HG03439 (cell line): ENCODE measurements at regions not wholly inside any gene's neighbourhood (a gene's known extent, or its start where the extent isn't known, plus 50 kb on each side); places are given as distances from the start of the nearest gene placed in this dataset.

Experiments
- ATAC-seq: cut with Tn5 transposase; IDR thresholded peaks from one replicate; pipeline ENCODE4 v1.9.1; 2021; ENCODE audit warnings: mild to moderate bottlenecking, moderate library complexity; ENCODE audit not compliant: unreplicated experiment

DNA sequence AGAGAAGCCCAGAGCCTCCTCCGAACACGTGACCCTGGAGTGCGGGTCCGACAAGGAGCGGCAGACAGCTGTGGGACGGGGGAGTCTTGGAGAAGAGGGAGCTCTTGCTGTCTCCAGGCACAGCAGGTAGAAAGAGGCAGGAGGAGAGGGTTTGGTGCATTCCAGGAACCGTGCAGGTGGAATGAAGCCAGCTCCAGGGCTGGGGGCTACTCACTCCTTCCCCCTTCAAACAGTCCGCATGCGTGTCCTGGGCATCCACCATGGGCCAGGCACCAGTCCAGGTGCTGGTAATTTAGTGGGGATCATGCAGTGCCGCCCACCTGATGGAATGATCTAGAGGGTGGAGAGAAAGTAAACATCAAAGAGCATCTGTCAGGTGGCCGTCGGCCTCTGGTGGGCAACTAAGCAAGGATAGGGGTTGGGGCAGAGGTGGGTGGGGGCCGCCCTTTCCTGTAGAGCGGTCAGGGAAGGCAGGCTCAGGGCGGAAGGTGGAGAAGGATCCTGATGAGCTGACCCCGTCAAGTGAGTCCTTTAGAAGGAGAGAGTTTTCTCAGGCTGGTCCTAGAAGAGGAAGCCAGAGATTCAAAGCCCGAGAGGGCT, 850.0 kb downstream of the TBC1D22A start:
- ATAC-seq = no peak

DNA sequence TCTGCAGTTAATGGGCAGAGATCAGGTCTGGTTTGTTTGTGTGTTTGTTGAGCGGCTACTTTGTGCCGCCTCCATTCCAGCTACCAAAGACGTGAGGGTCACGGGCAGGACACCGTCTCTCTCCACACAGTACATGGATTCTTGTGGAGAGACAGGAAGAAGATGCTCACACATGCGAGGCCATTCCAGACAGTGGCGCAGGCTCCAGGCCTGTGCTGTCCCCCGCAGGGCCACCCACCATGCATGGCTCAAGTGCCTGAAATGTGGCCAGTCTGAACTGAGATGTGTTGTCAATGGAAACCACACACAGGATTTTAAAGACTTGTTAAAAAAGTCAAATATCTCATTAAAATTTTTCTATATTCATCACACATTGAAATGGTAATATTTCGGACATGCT, 848.3 kb downstream of the TBC1D22A start:
- ATAC-seq = no peak

DNA sequence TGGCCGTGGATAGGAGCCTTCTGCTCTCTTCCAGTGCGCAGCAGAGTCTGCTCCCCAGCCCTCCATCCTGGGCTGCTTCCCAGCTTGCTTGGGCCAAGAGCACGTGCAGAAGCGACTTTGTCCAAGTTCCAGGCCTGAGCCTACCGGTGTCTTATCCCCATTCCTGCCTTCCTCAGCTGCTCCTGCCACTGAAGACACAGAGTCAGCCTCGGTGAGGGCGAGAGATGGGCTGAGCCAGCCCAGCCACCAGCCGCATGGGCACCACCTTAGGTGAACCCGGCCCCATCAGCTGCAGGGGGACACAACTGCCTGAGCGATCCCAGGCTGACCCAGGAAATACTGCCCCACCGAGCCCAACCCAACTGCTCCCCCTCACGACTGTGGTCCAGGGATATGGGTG, 847.8 kb downstream of the TBC1D22A start:
- ATAC-seq = no peak

DNA sequence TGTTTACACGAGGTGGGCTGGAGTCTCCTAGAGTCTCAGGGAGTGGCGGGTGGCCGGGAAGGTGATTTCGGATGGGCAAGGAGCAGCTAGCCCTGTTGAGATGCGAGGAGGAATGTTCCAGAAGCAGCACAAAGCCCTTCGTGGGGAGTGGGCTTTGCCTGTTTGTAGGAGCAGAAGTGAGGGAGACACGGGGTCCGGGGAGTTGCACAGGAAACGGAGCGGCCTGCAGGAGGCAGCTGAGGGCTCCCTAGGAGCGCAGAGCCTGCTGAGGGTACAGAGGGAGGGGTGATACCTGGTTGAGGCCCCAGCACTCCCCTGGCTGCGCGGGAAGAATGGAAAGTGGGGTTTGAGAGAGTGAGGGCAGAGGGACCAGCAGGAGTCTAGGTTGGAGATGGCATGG, 847.2 kb downstream of the TBC1D22A start:
- ATAC-seq = no peak

GRCh38 chr22:47608421-47608820, 846.0 kb downstream of the TBC1D22A start:
- no peak for ATAC-seq

- ATAC-seq = no peak
Measured at GRCh38 chr22:47607486-47607885, 845.0 kb downstream of the TBC1D22A start.

DNA sequence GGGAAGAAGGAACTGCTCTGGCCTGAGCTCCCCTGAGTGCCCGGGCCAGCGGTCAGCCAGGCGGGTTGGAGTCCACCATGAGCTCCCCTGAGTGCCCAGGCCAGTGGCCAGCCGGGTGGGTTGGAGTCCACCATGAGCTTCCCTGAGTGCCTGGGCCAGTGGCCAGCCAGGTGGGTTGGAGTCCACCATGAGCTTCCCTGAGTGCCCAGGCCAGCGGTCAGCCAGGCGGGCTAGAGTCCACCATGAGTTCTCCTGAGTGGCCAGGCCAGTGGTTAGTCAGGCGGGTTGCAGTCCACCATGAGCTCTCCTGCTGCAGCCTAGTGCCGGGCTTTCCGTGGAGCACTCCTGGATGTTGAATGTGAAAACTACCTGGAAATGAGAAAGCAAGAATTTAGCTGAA, 844.0 kb downstream of the TBC1D22A start:
- ATAC-seq = no peak

GRCh38 chr22:47605886-47606285, 843.4 kb downstream of the TBC1D22A start:
- no peak for ATAC-seq

DNA sequence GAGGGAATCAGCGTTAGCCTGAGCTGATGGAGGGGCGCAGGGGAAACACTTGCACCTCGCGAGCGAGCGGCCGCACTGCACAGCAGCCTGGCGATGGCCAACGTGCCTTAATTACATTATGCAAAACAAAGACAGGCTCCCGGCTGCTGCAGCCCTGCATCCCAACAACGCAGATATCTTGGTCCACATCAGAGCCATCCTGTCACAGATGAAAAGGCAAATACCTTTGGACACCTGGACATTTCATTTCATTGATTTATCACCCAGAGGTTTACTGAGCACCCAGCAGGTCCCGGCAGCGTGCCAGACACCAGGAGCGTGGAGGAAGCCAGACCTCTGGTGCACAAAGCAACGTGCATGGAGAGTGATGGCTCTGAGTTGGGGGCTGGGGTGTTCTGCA, 843.0 kb downstream of the TBC1D22A start:
- no peak for ATAC-seq

GRCh38 chr22:47604563-47604962, 842.1 kb downstream of the TBC1D22A start:
- no peak for ATAC-seq

DNA sequence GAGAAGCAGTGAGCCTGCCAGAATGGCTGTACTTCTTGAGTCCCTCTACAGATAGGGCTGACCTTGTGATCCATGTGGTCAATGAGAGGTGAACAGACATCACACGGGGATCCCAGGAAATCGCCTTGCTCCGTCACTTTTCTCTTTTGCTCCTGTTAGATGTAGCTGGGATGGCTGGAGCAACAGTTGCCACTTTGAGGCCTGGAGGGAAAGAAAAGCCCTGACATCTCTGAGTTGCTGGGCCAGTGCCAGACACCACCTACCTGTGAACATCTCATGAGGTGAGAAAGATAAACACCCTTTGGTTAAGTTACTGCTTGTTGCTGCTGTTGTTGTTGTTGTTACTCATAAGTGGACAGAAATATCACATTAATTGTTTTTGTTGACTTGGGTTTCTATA, 840.3 kb downstream of the TBC1D22A start:
- no peak for ATAC-seq

- no peak for ATAC-seq
Measured at GRCh38 chr22:47601666-47602065, 839.2 kb downstream of the TBC1D22A start.

DNA sequence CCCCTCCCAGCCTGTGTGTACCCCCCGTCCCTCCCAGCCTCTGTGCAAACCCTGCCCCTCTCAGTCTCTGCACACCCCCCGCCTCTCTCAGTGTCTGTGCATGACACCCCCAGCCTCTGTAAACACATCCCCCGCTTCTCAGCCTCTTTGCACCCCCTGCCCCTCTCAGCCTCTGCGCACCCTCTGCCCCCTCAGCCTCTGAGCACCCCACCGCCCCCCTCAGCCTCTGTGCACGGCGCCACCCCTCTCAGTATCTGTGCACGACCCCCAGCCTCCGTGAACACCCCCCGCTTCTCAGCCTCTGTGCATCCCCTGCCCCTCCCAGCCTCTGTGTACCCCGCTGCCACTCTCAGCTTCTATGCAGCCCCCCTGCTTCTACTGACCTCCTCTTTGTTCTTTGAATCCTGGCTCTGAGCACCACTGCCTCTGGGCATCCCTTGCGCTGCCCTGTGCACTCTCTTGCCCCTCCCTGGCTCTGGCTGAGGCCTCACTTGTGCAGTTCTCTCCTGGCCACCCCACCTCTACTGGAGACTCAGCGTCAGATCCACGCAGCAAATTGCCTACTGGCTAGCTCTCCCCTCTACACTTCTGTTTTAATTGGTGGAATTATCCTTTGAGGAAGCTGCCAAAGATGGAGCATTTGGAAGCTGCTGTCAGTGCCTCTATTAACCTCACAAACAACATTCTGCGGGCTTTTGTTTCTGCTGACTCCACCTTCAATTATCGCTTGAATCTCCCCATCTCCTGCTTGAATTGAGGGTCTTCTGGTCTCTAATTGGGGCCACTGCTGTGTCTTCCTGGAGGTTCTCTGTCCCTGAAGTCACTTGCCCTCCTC, 838.6 kb downstream of the TBC1D22A start:
- ATAC-seq = no peak

GRCh38 chr22:47600281-47600680, 837.8 kb downstream of the TBC1D22A start:
- ATAC-seq = no peak

DNA sequence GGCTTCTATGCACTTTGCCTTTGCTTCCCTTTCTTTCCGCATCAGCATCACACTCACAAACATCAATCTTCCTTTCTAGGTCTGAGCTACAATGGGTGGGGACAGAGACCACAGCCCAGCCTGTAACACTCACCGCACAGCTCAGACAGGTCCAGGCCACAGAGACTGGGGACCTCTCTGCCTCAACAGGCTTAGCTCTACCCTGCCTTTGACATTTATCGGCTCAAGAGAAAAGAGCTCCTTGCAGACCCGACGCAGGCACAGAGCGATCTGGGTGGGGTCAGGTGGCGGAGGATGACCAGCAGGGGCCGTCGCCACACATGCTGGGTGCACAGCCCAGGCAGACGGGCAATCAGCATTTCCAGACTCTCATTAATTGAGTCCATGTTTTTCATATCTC, 837.3 kb downstream of the TBC1D22A start:
- no peak for ATAC-seq

DNA sequence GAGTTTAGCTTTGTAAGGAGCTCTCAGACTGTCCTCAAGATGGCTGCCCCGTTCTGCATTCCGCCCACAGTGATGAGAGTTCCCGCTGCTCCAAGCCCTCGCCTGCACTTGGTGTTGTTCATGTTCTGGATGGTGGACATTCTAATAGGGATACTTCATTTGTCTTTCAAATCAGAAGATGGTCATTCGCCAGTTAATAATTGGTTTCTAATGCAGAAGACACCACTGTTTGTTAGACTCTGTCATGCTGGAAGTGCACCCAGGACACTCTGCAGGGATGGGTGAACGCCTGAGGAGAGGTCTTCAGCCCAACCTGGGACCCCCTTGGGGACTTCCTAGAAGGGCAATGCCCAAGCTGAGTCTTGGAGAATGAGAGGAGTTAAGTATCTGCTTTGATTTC, 836.4 kb downstream of the TBC1D22A start:
- no peak for ATAC-seq

- ATAC-seq = no peak
Measured at GRCh38 chr22:47597041-47597440, 834.6 kb downstream of the TBC1D22A start.

GRCh38 chr22:47596176-47596690, 833.8 kb downstream of the TBC1D22A start:
- ATAC-seq = no peak

- no peak for ATAC-seq
Measured at GRCh38 chr22:47594836-47595521, 832.5 kb downstream of the TBC1D22A start.

DNA sequence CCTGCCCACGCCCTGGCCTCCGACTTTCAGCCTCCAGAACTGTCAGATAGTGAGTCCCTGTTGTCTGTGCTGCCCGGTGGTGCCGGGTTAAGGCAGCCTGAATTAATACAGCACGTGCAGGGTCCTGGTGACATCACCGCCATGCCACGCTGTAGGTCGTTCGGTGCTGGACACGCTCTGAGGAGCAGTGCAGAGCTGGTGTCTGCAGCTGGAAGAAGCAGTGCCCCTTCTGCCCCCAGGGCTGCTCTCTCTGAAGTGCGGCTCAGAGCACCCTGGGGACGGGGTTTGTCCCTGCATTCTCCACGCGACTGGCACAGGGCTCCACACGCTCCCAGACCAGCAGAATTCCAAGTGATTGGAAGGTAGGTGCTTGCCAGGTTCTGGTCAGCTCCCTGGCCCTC, 831.5 kb downstream of the TBC1D22A start:
- ATAC-seq = no peak

DNA sequence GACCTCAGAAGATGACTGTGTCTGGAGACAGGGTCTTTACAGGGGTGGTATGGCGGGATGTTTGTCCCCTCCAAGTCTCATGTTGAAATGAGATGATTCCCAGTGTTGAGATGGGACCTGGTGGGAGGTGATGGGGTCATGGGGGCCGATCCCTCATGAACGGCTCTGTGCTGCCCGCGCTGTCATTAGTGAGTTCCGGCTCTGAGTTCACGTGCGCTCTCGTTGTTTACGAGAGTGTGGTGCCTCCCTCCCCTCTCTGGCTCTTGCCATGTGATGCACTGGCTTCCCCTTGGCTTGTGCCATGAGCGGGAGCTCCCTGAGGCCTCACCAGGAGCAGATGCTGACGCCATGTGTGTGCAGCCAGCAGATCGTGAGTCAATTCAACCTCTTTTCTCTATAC, 830.8 kb downstream of the TBC1D22A start:
- ATAC-seq = no peak

DNA sequence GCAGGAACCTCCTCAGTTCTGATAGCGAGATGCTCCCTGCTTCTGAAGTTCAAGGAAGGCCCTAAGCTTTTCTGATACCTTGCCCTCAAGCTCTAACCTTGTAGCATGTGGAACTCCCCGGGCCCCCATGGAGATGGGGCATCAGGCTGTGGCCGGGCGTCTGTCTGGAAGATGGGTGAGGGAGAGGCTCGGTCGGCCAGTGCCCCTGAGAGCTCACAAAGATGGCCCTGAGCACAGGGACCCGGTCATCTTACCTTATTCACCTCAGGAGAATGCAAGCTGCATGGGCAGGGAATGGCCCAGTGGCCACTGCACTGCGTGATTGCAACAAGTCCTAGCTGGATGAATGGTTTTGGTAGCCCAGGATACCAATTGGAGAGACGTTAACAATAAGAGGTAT, 830.3 kb downstream of the TBC1D22A start:
- ATAC-seq = no peak
